ENCODE measurements at regions not wholly inside any gene's neighbourhood (a gene's known extent, or its start where the extent isn't known, plus 50 kb on each side); places are given as distances from the start of the nearest gene placed in this dataset.
"Not testable (repeated sequence)": the region's sequence is repeated elsewhere in the genome, so short reads cannot be mapped to it uniquely, and the experiment has no call there.

DNA sequence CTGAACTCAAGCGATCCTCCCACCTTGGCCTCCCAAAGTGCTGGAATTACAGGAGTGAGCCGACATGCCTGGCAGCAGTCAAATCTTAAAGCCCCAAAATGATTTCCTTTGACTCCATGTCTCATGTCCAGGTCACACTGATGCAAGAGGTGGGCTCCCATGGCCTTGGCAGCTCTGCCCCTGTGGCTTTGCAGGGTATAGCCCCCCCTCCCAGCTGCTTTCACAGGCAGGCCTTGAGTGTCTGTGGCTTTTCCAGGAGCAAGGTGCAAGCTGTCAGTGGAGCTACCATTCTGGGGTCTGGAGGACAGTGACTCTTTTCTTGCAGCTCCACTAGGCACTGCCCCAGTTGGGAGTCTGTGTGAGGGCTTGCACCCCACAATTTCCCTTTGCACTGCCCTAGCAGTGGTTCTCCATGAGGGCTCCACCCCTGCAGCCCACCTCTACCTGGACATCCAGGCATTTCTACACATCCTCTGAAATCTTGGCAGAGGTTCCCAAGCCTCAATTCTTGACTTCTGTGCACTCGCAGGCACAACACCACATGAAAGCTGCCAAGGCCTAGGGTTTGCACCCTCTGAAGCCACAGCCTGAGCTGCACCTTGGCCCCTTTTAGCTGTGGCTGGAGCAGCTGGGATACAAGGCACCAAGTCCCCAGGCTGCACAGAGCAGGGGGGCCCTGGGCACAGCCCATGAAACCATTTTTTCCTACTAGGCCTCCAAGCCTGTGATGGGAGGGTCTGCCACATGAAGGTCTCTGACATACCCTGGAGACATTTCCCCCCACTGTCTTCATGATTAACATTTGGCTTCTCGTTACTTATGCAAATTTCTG is 79.3 kb upstream of the ARL4D start:
- Histone ChIP-seq H3K36me3 (ENCODE audit: insufficient read depth, low read length) (no peaks in the 10 kb centered on the region), H3K4me3 (no peak overlapping the region), H3K9ac (ENCODE audit: insufficient read length) (no peak overlapping the region), H3K9me3 (ENCODE audit: low read depth, low read length) (peaks cover 5% of the 10 kb centered on the region; the same call in 1 of the 2 replicates), H3K27ac (no peak overlapping the region)
- DNase-seq (ENCODE audit: low read depth, low spot score): no peak
- TF ChIP-seq FOXP2 (optimal IDR thresholded peaks at IDR 0.05; ENCODE audit: control extremely low read depth, extremely low read length, insufficient read depth): no peak

DNA sequence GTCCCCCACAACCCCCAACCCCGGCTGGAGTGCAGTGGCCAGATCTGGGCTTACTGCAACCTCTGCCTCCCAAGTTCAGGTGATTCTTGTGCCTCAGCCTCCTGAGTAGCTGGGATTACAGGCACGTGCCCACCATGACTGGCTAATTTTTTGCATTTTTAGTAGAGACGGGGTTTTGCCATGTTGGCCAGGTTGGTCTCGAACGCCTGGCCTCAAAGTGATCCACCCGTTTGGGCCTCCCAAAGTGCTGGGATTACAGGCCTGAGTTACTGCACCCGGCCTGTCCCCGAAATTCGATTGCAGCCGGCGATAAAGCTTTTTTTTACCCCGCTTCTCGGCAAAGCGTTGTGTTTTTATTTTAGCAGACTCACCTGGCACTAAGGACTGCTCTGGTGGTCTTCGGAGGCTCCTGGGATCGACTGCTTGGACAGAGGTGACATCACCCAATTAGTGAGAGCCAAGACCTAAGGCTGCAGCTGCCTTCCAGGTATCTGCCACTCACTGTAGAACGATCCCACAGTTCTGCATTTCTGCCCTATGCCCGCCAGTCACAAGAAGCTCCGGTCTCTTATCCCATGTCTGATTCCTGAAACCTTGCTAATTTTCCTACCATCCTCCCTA is 82.2 kb upstream of the ARL4D start:
- TF ChIP-seq FOXP2 (optimal IDR thresholded peaks at IDR 0.05; ENCODE audit: control extremely low read depth, extremely low read length, insufficient read depth): no peak
- no peak for TF ChIP-seq EZH2 (IDR thresholded peaks at IDR 0.05)
- TF ChIP-seq POLR2AphosphoS5 (IDR thresholded peaks at IDR 0.05; ENCODE audit: borderline replicate concordance, low read depth, low read length): no peak
- H3K9me3 ChIP-seq (ENCODE audit: low read depth, low read length): peaks cover 5% of the 10 kb centered on the region; the same call in 1 of the 2 replicates
- H3K4me3 ChIP-seq: no peak overlapping the region
- no peak overlapping the region for H3K9ac ChIP-seq (ENCODE audit: insufficient read length)
- H3K36me3 ChIP-seq (ENCODE audit: insufficient read depth, low read length): no peaks in the 10 kb centered on the region
- H3K27ac ChIP-seq: no peak overlapping the region
- no peak for DNase-seq (ENCODE audit: low read depth, low spot score)

DNA sequence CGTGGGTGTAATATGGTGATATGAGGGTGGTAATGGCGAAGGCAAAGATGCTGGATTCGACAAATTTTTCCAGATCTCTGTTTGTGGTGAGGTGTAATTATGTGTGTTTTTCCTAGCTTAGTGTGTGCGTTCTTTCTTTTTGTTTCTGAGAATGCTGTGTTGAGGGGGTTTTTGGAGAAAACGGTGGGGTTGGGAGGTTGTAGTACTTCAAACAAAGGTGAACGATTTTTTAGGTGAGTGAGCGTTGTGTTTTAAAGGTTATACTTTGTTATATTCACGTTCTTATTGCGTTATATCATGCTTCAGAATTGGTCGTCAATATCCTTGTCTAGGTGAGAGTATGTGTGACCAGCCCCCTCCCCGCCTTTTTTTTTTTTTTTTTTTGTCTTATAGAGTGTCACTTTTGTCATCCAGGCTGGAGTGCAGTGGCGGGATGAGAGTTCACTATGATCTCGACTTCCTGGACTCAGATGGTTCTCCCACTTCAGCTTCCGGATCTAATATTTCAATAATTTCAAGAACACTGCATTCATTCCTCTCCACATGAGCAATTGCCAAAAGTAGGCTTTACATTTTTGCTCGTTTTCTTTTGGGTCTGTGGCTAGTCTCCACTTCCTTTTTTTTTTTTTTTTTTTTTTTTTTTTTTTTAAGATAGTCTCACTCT is 82.2 kb upstream of the RNU2-1 start:
- Histone ChIP-seq H3K36me3 (ENCODE audit: insufficient read depth, low read length) (no peaks in the 10 kb centered on the region), H3K9ac (ENCODE audit: insufficient read length) (no peak overlapping the region), H3K27ac (no peak overlapping the region), H3K4me3 (no peak overlapping the region), H3K9me3 (ENCODE audit: low read depth, low read length) (peaks cover 5% of the 10 kb centered on the region; the same call in 1 of the 2 replicates)
- TF ChIP-seq POLR2AphosphoS5 (IDR thresholded peaks at IDR 0.05; ENCODE audit: borderline replicate concordance, low read depth, low read length) (no peak), FOXP2 (optimal IDR thresholded peaks at IDR 0.05; ENCODE audit: control extremely low read depth, extremely low read length, insufficient read depth) (peak; percentile 56)
- no peak for DNase-seq (ENCODE audit: low read depth, low spot score)

DNA sequence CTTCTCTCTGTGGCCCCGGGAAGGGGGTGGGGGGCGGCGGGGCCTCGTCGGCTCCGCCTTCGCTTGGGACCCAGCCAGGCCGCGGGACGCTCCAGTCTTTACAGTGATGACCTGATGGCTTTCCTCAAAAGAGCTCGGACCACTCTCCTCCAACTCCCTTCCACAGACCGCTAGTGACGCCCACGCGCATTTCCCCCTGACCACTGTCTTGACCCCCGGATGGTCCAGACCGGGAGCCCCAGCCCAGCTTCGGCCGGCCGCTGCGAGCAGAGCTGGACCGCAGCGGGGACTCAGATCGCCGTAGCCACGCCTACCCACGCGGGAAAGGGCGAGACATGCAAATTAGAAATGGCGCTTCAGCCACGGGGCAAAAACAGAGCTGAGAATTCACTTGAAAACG is 81.6 kb upstream of the RNU2-1 start:
- TF ChIP-seq POLR2AphosphoS5 (IDR thresholded peaks at IDR 0.05; ENCODE audit: borderline replicate concordance, low read depth, low read length) (no peak), EZH2 (IDR thresholded peaks at IDR 0.05) (no peak), FOXP2 (optimal IDR thresholded peaks at IDR 0.05; ENCODE audit: control extremely low read depth, extremely low read length, insufficient read depth) (no peak)
- Histone ChIP-seq H3K4me3 (no peak overlapping the region), H3K27ac (no peak overlapping the region), H3K9me3 (ENCODE audit: low read depth, low read length) (peaks cover 5% of the 10 kb centered on the region; the same call in 1 of the 2 replicates), H3K9ac (ENCODE audit: insufficient read length) (no peak overlapping the region), H3K36me3 (ENCODE audit: insufficient read depth, low read length) (no peaks in the 10 kb centered on the region)
- no peak for DNase-seq (ENCODE audit: low read depth, low spot score)

DNA sequence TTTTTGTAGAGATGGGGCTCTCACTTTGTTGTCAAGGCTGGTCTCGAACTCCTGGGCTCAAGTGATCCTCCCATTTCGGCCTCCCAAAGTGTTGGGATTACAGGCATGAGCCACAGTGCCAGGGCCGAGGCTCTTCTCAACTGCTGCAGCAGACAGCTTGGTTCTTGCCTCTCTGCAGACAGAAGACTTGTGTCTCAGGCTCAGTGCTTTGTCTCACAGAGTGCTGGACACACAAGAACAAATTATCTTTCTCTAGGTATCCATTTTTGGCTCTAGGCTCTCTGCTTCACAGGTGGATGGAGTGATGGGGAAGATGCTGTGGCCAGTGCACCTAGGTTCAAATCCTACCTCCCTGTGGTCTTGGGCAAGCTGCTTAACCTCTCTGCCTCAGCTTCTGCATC is 80.8 kb upstream of the RNU2-1 start:
- Histone ChIP-seq H3K27ac (no peak overlapping the region), H3K36me3 (ENCODE audit: insufficient read depth, low read length) (no peaks in the 10 kb centered on the region), H3K9ac (ENCODE audit: insufficient read length) (no peak overlapping the region), H3K9me3 (ENCODE audit: low read depth, low read length) (peaks cover 2% of the 10 kb centered on the region; the same call in 1 of the 2 replicates), H3K4me3 (no peak overlapping the region)
- no peak for DNase-seq (ENCODE audit: low read depth, low spot score)
- no peak for TF ChIP-seq POLR2AphosphoS5 (IDR thresholded peaks at IDR 0.05; ENCODE audit: borderline replicate concordance, low read depth, low read length)
- TF ChIP-seq FOXP2 (optimal IDR thresholded peaks at IDR 0.05; ENCODE audit: control extremely low read depth, extremely low read length, insufficient read depth): no peak
- TF ChIP-seq EZH2 (IDR thresholded peaks at IDR 0.05): no peak

DNA sequence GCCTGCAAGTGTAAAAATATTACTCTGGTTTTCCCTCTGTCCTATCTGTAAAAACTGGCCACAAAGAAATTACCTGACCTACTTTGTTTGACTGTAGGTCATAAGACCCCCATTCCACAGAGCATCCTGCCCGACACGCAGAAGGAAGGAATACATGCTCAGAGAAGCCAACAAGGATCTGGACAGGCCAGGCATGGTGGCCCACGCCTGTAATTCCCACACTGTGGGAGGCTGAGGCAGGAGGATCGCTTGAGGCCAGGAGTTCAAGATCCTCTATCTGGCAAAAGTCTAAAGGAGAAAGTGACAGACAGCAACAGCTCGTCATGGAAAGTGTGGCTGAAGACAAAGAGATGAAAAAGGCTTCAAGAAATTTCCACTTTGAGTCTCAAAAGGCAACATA is 78.2 kb upstream of the RNU2-1 start:
- no peak for DNase-seq (ENCODE audit: low read depth, low spot score)
- Histone ChIP-seq H3K9me3 (ENCODE audit: low read depth, low read length) (no peaks in the 10 kb centered on the region), H3K36me3 (ENCODE audit: insufficient read depth, low read length) (no peaks in the 10 kb centered on the region), H3K4me3 (no peak overlapping the region), H3K9ac (ENCODE audit: insufficient read length) (no peak overlapping the region), H3K27ac (no peak overlapping the region)
- TF ChIP-seq POLR2AphosphoS5 (IDR thresholded peaks at IDR 0.05; ENCODE audit: borderline replicate concordance, low read depth, low read length): no peak
- TF ChIP-seq FOXP2 (optimal IDR thresholded peaks at IDR 0.05; ENCODE audit: control extremely low read depth, extremely low read length, insufficient read depth): no peak
- TF ChIP-seq EZH2 (IDR thresholded peaks at IDR 0.05): no peak

DNA sequence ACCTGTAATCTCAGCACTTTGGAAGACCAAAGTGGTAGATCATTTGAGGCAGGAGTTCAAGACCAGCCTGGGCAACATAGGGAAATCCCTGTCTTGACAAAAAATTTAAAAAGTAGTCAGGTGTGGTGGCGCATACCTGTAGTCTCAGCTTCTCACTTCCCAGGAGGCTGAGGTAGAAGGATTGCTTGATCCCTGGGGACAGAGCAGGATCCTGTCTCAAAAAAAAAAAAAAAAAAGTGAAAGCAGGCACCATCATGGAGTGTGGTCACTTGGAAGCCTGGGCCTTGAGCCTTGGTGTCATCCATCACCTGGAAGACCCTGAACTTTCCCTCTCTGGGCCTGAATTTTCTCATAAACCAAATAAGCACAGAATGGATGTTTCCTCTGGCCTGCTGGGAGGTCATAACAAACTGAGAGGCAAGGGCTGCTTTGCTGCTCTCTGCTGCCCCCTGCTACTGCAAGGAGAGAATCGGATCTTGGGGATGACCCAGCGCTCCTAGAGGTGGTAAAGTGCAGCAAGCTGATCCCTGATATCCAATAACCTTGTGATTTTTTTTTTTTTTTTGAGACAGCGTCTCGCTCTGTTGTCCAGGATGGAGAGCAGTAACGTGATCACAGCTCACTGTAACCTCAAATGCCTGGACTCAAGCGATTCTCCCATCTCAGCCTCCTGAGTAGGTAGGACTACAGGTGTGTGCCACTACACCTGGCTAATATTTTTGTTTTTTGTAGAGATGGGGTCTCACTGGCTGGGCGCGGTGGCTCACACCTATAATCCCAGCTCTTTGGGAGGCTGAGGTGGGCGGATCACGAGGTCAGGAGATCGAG is 75.9 kb upstream of the RNU2-1 start:
- H3K36me3 ChIP-seq (ENCODE audit: insufficient read depth, low read length): no peaks in the 10 kb centered on the region
- H3K27ac ChIP-seq: no peak overlapping the region
- no peak for TF ChIP-seq EZH2 (IDR thresholded peaks at IDR 0.05)
- no peak for TF ChIP-seq FOXP2 (optimal IDR thresholded peaks at IDR 0.05; ENCODE audit: control extremely low read depth, extremely low read length, insufficient read depth)
- no peak for TF ChIP-seq POLR2AphosphoS5 (IDR thresholded peaks at IDR 0.05; ENCODE audit: borderline replicate concordance, low read depth, low read length)
- no peak overlapping the region for H3K4me3 ChIP-seq
- DNase-seq (ENCODE audit: low read depth, low spot score): no peak
- no peaks in the 10 kb centered on the region for H3K9me3 ChIP-seq (ENCODE audit: low read depth, low read length)
- no peak overlapping the region for H3K9ac ChIP-seq (ENCODE audit: insufficient read length)

DNA sequence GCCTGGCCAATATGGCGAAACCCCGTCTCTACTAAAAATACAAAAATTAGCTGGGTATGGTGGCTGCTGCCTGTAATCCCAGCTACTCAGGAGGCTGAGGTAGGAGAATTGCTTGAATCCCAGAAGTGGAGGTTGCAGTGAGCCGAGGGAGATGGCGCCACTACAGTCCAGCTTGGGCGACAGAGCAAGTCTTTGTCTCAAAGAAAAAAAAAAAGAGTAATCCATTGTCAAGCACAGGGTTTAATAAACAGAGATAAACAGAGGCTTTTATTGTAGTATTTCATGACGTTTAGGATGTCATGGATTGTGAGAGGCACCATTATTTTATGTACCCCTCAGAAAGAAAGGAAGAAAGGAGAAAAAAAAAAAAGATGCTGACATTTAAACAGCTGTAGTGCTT is 75.2 kb upstream of the RNU2-1 start:
- H3K9me3 ChIP-seq (ENCODE audit: low read depth, low read length): no peaks in the 10 kb centered on the region
- no peak overlapping the region for H3K27ac ChIP-seq
- DNase-seq (ENCODE audit: low read depth, low spot score): no peak
- no peak overlapping the region for H3K9ac ChIP-seq (ENCODE audit: insufficient read length)
- H3K4me3 ChIP-seq: no peak overlapping the region
- H3K36me3 ChIP-seq (ENCODE audit: insufficient read depth, low read length): no peaks in the 10 kb centered on the region
- no peak for TF ChIP-seq FOXP2 (optimal IDR thresholded peaks at IDR 0.05; ENCODE audit: control extremely low read depth, extremely low read length, insufficient read depth)
- TF ChIP-seq EZH2 (IDR thresholded peaks at IDR 0.05): no peak
- TF ChIP-seq POLR2AphosphoS5 (IDR thresholded peaks at IDR 0.05; ENCODE audit: borderline replicate concordance, low read depth, low read length): no peak

DNA sequence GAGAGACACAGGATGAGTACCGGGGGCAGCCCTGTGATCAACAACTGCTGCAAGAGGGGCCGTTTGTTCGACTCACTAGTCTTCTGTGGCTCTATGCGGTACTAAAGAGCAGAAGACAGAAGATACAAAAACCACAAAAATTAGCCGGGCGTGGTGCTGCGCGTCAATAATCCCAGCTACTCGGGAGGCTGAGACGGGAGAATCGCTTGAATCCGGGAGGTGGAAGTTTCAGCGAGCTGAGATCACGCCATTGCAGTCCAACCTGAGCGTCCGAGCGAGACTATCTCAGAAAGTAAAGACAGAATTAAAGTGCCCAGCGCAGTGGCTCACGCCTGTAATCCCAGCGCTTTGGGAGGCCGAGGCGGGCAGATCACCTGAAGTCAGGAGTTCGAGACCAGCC is 71.0 kb upstream of the RNU2-1 start:
- H3K9me3 ChIP-seq (ENCODE audit: low read depth, low read length); H3K4me3 ChIP-seq; H3K27ac ChIP-seq; H3K36me3 ChIP-seq (ENCODE audit: insufficient read depth, low read length); DNase-seq (ENCODE audit: low read depth, low spot score); H3K9ac ChIP-seq (ENCODE audit: insufficient read length): not testable (repeated sequence)

DNA sequence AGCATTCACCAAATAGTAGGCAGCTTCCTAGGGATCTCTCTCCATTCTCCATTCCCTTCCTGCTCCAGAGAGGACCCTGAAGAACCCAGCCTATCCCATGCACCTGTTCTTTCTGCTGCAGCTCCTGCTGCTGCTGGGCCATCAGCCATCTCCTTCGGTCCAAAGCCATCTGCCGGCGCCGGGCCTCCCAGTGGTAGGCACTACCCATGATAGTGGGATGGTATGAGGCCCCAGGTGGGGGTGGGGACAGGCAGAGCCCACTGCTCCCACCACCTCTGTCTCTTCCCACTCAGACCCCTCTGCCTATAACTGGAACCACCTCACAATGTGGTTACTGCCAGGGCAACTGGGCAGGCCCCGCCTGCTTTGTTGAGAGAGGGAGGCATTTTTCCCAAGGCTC is 69.3 kb upstream of the RNU2-1 start:
- not testable (repeated sequence) for DNase-seq (ENCODE audit: low read depth, low spot score); H3K36me3 ChIP-seq (ENCODE audit: insufficient read depth, low read length); H3K9me3 ChIP-seq (ENCODE audit: low read depth, low read length); H3K27ac ChIP-seq; H3K4me3 ChIP-seq; H3K9ac ChIP-seq (ENCODE audit: insufficient read length)

DNA sequence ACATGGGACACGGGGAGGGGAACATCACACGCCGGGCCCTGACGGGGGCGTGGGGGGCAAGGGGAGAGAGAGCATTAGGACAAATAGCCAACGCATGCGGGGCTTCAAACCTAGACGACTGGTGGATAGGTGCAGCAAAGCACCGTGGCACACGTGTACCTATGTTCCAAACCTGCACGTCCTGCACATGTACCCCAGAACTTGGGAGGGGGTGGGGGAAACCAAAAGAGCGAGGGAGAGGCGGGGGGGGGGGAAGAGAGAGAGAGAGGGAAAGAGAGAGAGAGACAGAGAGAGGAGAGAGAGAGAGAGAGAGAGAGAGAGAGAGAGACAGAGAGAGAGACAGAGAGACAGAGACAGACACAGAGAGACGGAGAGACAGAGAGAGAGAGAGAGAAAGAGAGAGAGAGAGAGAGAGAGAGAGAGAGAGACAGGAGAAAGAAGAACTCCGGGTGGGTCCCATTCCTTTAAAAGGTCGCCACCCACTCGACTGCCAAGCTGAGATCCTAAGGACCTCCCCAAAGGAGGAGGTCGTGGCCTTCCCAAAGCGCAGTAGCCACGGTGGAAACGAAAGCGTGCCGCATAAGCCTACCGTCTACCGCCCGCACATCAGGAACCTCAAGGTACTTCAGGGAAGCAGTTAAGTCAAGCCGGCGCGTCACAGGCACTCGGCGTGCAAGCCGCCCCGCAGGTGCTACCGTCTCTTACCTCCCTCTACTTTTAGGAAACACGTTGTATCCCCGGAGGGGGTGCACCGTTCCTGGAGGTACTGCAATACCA is 65.7 kb upstream of the RNU2-1 start:
- not testable (repeated sequence) for H3K36me3 ChIP-seq (ENCODE audit: insufficient read depth, low read length); DNase-seq (ENCODE audit: low read depth, low spot score); H3K4me3 ChIP-seq; H3K9me3 ChIP-seq (ENCODE audit: low read depth, low read length); H3K27ac ChIP-seq; H3K9ac ChIP-seq (ENCODE audit: insufficient read length)

Measured in SK-N-MC (cell line).